Activated naive CD4-positive, alpha-beta T cell treated with anti-CD3 and anti-CD28 coated beads, Interleukin-2, amount 10 ng/mL, durations not matched to agents 7 days and 5 days (primary cell): ENCODE measurements at regions not wholly inside any gene's neighbourhood (a gene's known extent, or its start where the extent isn't known, plus 50 kb on each side); places are given as distances from the start of the nearest gene placed in this dataset.

Experiments used
- CTCF ChIA-PET: fragments of 350-600 bp; sonication (Branson Sonifier 250); formaldehyde crosslinking; loops from one replicate; lab custom pipeline; 2021; ENCODE audit warnings: antibody characterized with exemption; lab: Charles Lee
- DNase-seq: peaks from one replicate; pipeline ENCODE4 v3.0.0-alpha.2; 2020
- H3K27ac Mint-ChIP-seq: one replicate; pipeline ENCODE4 v1.8.0; 2021; ENCODE audit warnings: mild to moderate bottlenecking, moderate library complexity, mixed read lengths
- H3K27me3 Mint-ChIP-seq: one replicate; pipeline ENCODE4 v1.8.0; 2021; ENCODE audit warnings: mild to moderate bottlenecking, mixed read lengths
- H3K36me3 Mint-ChIP-seq: one replicate; pipeline ENCODE4 v1.8.0; 2021; ENCODE audit warnings: mixed read lengths
- H3K4me1 Mint-ChIP-seq: one replicate; pipeline ENCODE4 v1.8.0; 2021; ENCODE audit warnings: mixed read lengths
- H3K4me3 Mint-ChIP-seq: one replicate; pipeline ENCODE4 v1.8.0; 2021; ENCODE audit warnings: mild to moderate bottlenecking, moderate library complexity, mixed read lengths
- H3K9me3 Mint-ChIP-seq: one replicate; pipeline ENCODE4 v1.8.0; 2021; ENCODE audit warnings: mixed read lengths

GRCh38 chr1:58932859-58933598 lies 149.2 kb upstream of the JUN start:
- Mint-ChIP-seq H3K4me1 (peaks cover 50% of the 10 kb centered on the region), H3K27ac (no peak overlapping the region), H3K4me3 (no peak overlapping the region), H3K36me3 (peaks cover 2% of the 10 kb centered on the region), H3K9me3 (peaks cover 2% of the 10 kb centered on the region), H3K27me3 (peaks cover 18% of the 10 kb centered on the region)
- DNase-seq, result no peak
- CTCF ChIA-PET, result no interaction called here

DNA sequence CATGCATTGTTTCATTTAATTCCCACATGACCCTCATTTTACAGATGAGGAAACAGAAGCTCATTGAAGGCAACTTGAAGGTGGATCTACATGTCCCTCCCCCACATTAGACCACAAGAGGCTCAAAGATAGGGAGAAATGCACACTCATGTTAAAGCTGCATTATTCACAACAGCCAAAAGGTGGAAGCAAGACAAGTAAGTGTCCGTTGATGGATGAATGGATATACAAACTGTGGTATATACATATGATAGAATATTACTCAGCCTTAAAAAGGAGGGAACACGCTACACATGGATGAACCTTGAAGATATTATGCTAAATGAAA lies 149.7 kb upstream of the JUN start:
- no peak for DNase-seq
- Mint-ChIP-seq H3K27ac (no peak overlapping the region), H3K9me3 (peaks cover 2% of the 10 kb centered on the region), H3K4me1 (peaks cover 45% of the 10 kb centered on the region), H3K4me3 (no peak overlapping the region), H3K27me3 (peaks cover 16% of the 10 kb centered on the region), H3K36me3 (peaks cover 2% of the 10 kb centered on the region)
- CTCF ChIA-PET, result no interaction called here

DNA sequence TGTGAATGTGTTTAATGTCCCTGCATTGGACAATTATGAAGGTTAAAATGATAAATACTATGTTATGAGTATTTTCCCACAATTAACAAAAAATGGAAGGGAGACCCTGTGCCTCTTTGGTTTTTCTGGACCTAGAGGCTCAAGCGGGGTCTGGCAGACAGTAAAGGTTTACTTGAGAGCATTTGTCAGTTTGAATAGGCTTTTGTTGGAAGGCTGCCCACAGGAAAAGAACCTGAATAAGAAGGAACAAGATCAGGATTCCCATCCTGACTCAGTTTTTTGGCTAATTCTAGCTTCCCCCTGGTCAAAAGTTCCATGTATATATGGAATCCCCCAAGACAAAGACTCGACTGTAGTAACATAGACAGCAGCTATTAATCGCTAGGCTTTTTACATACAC lies 150.9 kb upstream of the JUN start:
- H3K27ac Mint-ChIP-seq, result no peak overlapping the region
- CTCF ChIA-PET, result no interaction called here
- no peak for DNase-seq
- H3K4me1 Mint-ChIP-seq, result peaks cover 38% of the 10 kb centered on the region
- peaks cover 10% of the 10 kb centered on the region for H3K27me3 Mint-ChIP-seq
- H3K9me3 Mint-ChIP-seq, result peaks cover 2% of the 10 kb centered on the region
- peaks cover 2% of the 10 kb centered on the region for H3K36me3 Mint-ChIP-seq
- H3K4me3 Mint-ChIP-seq, result no peak overlapping the region

DNA sequence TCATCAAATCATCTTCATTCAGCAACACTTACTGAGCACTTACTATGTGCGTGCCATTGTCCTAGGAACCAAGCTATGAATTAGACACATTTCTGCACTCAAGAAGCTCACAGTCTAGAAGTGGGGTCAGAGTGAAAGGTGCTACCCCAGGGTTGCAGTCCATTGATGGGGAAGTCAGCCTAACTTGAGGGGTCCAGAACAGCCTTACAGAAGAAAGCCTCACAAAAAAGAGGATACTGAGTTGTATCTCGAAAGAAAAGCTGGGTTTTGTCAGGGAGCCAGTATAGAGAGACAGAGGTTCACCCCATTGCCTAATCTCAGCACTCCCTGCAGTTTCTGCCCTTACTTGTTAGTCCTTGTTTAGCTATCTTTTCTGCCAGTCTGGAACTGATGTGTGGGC lies 153.1 kb upstream of the JUN start:
- peaks cover 49% of the 10 kb centered on the region for H3K4me1 Mint-ChIP-seq
- H3K27ac Mint-ChIP-seq, result no peak overlapping the region
- no peak for DNase-seq
- CTCF ChIA-PET, result no interaction called here
- peaks cover 2% of the 10 kb centered on the region for H3K9me3 Mint-ChIP-seq
- H3K4me3 Mint-ChIP-seq, result no peak overlapping the region
- peaks cover 3% of the 10 kb centered on the region for H3K36me3 Mint-ChIP-seq
- peaks cover 4% of the 10 kb centered on the region for H3K27me3 Mint-ChIP-seq

DNA sequence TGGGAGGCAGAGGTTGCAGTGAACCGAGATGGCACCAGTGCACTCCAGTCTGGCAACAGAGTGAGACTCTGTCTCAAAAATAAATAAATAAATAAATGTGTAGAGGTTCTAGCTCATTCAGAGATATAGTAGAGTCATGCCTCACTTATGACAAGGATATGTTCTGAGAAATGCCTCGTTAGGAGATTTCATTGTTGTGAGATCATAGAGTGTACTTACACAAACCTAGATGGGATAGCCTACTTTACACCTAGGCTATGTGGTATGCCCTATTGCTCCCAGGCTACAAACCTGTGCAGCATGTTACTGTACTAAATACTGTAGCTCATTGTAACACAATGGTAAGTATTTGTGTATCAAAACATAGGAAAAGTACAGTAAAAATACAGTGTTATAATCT lies 155.3 kb upstream of the JUN start:
- H3K9me3 Mint-ChIP-seq, result no peaks in the 10 kb centered on the region
- peaks cover 1% of the 10 kb centered on the region for H3K36me3 Mint-ChIP-seq
- H3K4me1 Mint-ChIP-seq, result peaks cover 52% of the 10 kb centered on the region
- DNase-seq, result no peak
- H3K27ac Mint-ChIP-seq, result no peak overlapping the region
- no peak overlapping the region for H3K4me3 Mint-ChIP-seq
- peaks cover 4% of the 10 kb centered on the region for H3K27me3 Mint-ChIP-seq
- CTCF ChIA-PET, result interaction anchor here (0.6 to 1.5 kb wide), 2 partner anchors 11 to 37 kb away, joined by 3 read pairs; no protein-coding TSS in a partner anchor

GRCh38 chr1:58939666-58940370 lies 156.0 kb upstream of the JUN start:
- Mint-ChIP-seq H3K27ac (no peak overlapping the region), H3K36me3 (peaks cover 1% of the 10 kb centered on the region), H3K9me3 (no peaks in the 10 kb centered on the region), H3K27me3 (peaks cover 4% of the 10 kb centered on the region), H3K4me3 (no peak overlapping the region), H3K4me1 (peaks cover 58% of the 10 kb centered on the region)
- CTCF ChIA-PET, result interaction anchor here (0.8 kb wide), 1 partner anchor 154 kb away, joined by 4 read pairs; no protein-coding TSS in a partner anchor
- DNase-seq, result no peak

GRCh38 chr1:58941471-58942289 lies 157.8 kb upstream of the JUN start:
- peak overlapping the region; percentile 17 for H3K4me3 Mint-ChIP-seq
- peaks cover 1% of the 10 kb centered on the region for H3K36me3 Mint-ChIP-seq
- CTCF ChIA-PET, result interaction anchor here (0.8 to 1.5 kb wide), 6 partner anchors 10 to 125 kb away, joined by 3 read pairs; no protein-coding TSS in a partner anchor
- peak; percentile 63 for DNase-seq
- H3K9me3 Mint-ChIP-seq, result peaks cover 4% of the 10 kb centered on the region
- peak overlapping the region; percentile 87 for H3K27ac Mint-ChIP-seq
- peaks cover 4% of the 10 kb centered on the region for H3K27me3 Mint-ChIP-seq
- H3K4me1 Mint-ChIP-seq, result peaks cover 69% of the 10 kb centered on the region

- Mint-ChIP-seq H3K9me3 (peaks cover 4% of the 10 kb centered on the region), H3K27ac (peak overlapping the region; percentile 87), H3K27me3 (peaks cover 4% of the 10 kb centered on the region), H3K4me1 (peaks cover 67% of the 10 kb centered on the region), H3K4me3 (peak overlapping the region; percentile 34), H3K36me3 (peaks cover 1% of the 10 kb centered on the region)
- DNase-seq, result peak; percentile 40
- CTCF ChIA-PET, result interaction anchor here (1.1 to 1.5 kb wide), 4 partner anchors 11 to 127 kb away, joined by 3 read pairs; no protein-coding TSS in a partner anchor
Measured at GRCh38 chr1:58942759-58943191, 158.9 kb upstream of the JUN start.

- no peak for DNase-seq
- peaks cover under 1% of the 10 kb centered on the region for H3K27me3 Mint-ChIP-seq
- peak overlapping the region; percentile 87 for H3K27ac Mint-ChIP-seq
- peaks cover 4% of the 10 kb centered on the region for H3K9me3 Mint-ChIP-seq
- peaks cover 2% of the 10 kb centered on the region for H3K36me3 Mint-ChIP-seq
- H3K4me1 Mint-ChIP-seq, result peaks cover 74% of the 10 kb centered on the region
- CTCF ChIA-PET, result no interaction called here
- no peak overlapping the region for H3K4me3 Mint-ChIP-seq
Measured at GRCh38 chr1:58943776-58944175, 159.9 kb upstream of the JUN start.

DNA sequence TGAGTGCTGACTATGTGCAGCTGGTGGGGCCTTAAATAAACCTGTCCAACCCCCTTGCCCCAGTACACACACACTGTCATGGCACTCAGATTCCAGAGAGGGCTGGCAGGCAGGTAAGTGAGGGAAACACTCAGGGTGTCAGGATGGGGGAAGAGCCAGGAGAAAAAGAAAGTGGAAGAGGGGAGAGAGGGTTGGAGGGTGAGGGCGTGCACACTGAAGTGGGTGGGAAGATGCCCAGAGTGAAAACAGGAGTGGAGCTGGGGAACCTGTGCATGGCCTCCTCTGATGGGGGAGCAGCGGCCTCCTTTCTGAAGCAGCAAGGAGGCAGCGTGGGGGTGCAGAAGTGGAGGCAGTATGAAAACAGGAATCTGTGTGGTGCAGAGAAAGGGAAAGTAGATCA lies 160.6 kb upstream of the JUN start:
- no peak overlapping the region for H3K4me3 Mint-ChIP-seq
- peaks cover 77% of the 10 kb centered on the region for H3K4me1 Mint-ChIP-seq
- DNase-seq, result no peak
- H3K27me3 Mint-ChIP-seq, result no peaks in the 10 kb centered on the region
- H3K27ac Mint-ChIP-seq, result no peak overlapping the region
- CTCF ChIA-PET, result no interaction called here
- peaks cover 4% of the 10 kb centered on the region for H3K9me3 Mint-ChIP-seq
- H3K36me3 Mint-ChIP-seq, result peaks cover 4% of the 10 kb centered on the region

- Mint-ChIP-seq H3K27ac (no peak overlapping the region), H3K4me3 (no peak overlapping the region), H3K36me3 (peaks cover 2% of the 10 kb centered on the region), H3K27me3 (no peaks in the 10 kb centered on the region), H3K4me1 (peaks cover 59% of the 10 kb centered on the region), H3K9me3 (peaks cover 4% of the 10 kb centered on the region)
- CTCF ChIA-PET, result no interaction called here
- no peak for DNase-seq
Measured at GRCh38 chr1:58946390-58946789, 162.5 kb upstream of the JUN start.

DNA sequence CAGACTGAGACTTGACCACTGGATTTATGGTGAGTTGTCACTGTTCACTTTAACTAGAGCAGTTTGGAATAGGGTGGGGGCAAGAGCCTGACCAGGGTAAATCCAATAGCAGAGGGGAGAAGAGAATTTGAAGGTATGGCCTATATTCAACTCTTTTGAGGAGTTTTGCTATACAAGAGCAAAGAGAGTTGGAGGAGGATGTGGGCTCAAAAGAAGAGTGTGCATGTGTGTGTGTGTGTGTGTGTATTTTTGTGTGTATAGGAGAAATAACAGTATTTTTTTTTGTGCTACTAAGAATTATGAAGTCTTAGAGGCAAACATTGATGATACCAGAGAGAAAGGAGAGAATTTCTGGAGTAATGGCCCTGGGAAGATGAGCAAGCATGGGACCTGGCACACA lies 164.8 kb upstream of the JUN start:
- Mint-ChIP-seq H3K4me1 (peaks cover 36% of the 10 kb centered on the region), H3K27me3 (no peaks in the 10 kb centered on the region), H3K36me3 (peaks cover 2% of the 10 kb centered on the region), H3K4me3 (no peak overlapping the region), H3K9me3 (peaks cover 4% of the 10 kb centered on the region), H3K27ac (no peak overlapping the region)
- no peak for DNase-seq
- CTCF ChIA-PET, result interaction anchor here (1.0 to 1.1 kb wide), 2 partner anchors 31 to 98 kb away, joined by 3 to 4 read pairs; no protein-coding TSS in a partner anchor

DNA sequence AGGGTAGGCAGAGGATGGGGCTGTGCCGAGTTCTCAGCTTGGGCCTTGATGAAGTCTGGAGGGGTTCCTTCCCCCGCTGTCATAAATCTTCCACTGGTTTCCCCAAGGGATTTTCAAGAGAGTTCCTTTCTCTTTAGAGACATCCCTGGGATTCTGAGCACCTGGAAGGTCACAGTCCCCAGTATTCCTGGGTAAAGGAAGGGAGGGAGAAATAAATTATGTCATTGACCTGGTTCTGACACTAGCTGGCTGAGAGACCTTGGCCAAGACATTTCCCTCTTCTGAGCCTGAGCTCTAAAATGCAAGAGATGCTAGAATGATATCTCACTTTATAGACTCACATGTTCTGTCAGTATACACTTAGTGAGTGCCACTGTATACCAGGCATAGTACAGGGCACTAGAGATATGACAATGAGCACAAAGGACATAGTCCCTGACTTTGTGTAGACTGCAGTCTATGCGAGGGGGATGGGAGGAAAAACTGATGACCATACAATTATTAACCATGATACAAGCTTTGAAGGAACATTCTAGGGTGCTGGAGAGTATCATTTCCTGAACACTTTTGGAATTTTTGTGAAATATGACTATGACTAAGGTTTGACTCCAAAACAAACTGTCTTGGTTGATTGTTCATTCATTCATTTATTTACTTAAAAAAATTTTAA lies 165.8 kb upstream of the JUN start:
- H3K4me1 Mint-ChIP-seq, result peaks cover 26% of the 10 kb centered on the region
- no peak overlapping the region for H3K4me3 Mint-ChIP-seq
- H3K27ac Mint-ChIP-seq, result no peak overlapping the region
- H3K27me3 Mint-ChIP-seq, result no peaks in the 10 kb centered on the region
- peaks cover 6% of the 10 kb centered on the region for H3K9me3 Mint-ChIP-seq
- peaks cover 2% of the 10 kb centered on the region for H3K36me3 Mint-ChIP-seq
- CTCF ChIA-PET, result interaction anchor here (0.6 to 1.1 kb wide), 4 partner anchors 20 to 270 kb away, joined by 3 to 4 read pairs (median 3); no protein-coding TSS in a partner anchor
- no peak for DNase-seq
